Cardiac muscle cell (in vitro differentiated cells and primary cell): ENCODE measurements at regions not wholly inside any gene's neighbourhood (a gene's known extent, or its start where the extent isn't known, plus 50 kb on each side); places are given as distances from the start of the nearest gene placed in this dataset.
"Not testable (repeated sequence)": the region's sequence is repeated elsewhere in the genome, so short reads cannot be mapped to it uniquely, and the experiment has no call there.

ENCODE experiments used
- DNase-seq, 2 donors: peaks; one replicate each; pipeline versions ENCODE4 v3.0.0 to v3.0.0-alpha.2; 2010 to 2017; ENCODE audit warnings: low read depth in 1 of 2, low spot score in 1 of 2
- H3K27ac ChIP-seq: fragments of 200-600 bp; sonication (generic); 2 replicates; pipeline ENCODE4 v1.5.1; 2016
- H3K27me3 ChIP-seq: fragments of 200-600 bp; sonication (generic); 2 replicates; pipeline ENCODE4 v1.6.0; 2016; ENCODE audit warnings: control low read depth
- H3K36me3 ChIP-seq: fragments of 200-600 bp; sonication (generic); 2 replicates; pipeline ENCODE4 v1.5.1; 2016; ENCODE audit warnings: control low read depth
- H3K4me1 ChIP-seq: fragments of 200-600 bp; sonication (generic); 2 replicates; pipeline ENCODE4 v1.8.1; 2017; ENCODE audit warnings: low read depth, mild to moderate bottlenecking, mixed run types
- H3K4me3 ChIP-seq: fragments of 200-600 bp; sonication (generic); 2 replicates; pipeline ENCODE4 v1.5.1; 2016; ENCODE audit warnings: mild to moderate bottlenecking
- H3K9me3 ChIP-seq: fragments of 200-600 bp; sonication (generic); 2 replicates; pipeline ENCODE4 v1.5.1; 2017; ENCODE audit warnings: low read depth, mild to moderate bottlenecking, control low read depth
- CTCF ChIP-seq: IDR thresholded peaks from 2 replicates; pipeline ENCODE4 v1.5.1; 2012; ENCODE audit warnings: low read depth, mild to moderate bottlenecking, low read length

GRCh38 chr10:114713525-114714090, 55.5 kb upstream of the ABLIM1 start:
- H3K27ac ChIP-seq: peak overlapping the region; percentile 99

GRCh38 chr10:114714281-114714741, 56.2 kb upstream of the ABLIM1 start:
- Histone ChIP-seq H3K27me3 (no peaks in the 10 kb centered on the region), H3K4me3 (peak overlapping the region; percentile 2), H3K9me3 (no peaks in the 10 kb centered on the region), H3K4me1 (peaks cover 63% of the 10 kb centered on the region), H3K27ac (peak overlapping the region; percentile 99), H3K36me3 (no peaks in the 10 kb centered on the region)
- peak; percentile 82 to 95 for DNase-seq
- TF ChIP-seq CTCF: no peak

More at GRCh38 chr10:114713525-114714090, 55.5 kb upstream of the ABLIM1 start:
- no peaks in the 10 kb centered on the region for H3K27me3 ChIP-seq
- no peak overlapping the region for H3K4me3 ChIP-seq
- no peak for DNase-seq
- no peak for TF ChIP-seq CTCF
- H3K9me3 ChIP-seq: no peaks in the 10 kb centered on the region
- H3K4me1 ChIP-seq: peaks cover 57% of the 10 kb centered on the region
- H3K36me3 ChIP-seq: no peaks in the 10 kb centered on the region

GRCh38 chr10:114715171-114715670, 57.1 kb upstream of the ABLIM1 start:
- Histone ChIP-seq H3K27ac (peak overlapping the region; percentile 99), H3K4me3 (no peak overlapping the region)
- DNase-seq: peak in 1 of 2 donors; percentile 63

GRCh38 chr10:114716811-114717404, 58.8 kb upstream of the ABLIM1 start:
- Histone ChIP-seq H3K9me3 (no peaks in the 10 kb centered on the region), H3K36me3 (no peaks in the 10 kb centered on the region), H3K27me3 (no peaks in the 10 kb centered on the region), H3K4me3 (no peak overlapping the region), H3K27ac (peak overlapping the region; percentile 99), H3K4me1 (peaks cover 86% of the 10 kb centered on the region)
- TF ChIP-seq CTCF: no peak
- no peak for DNase-seq

More at GRCh38 chr10:114715171-114715670, 57.1 kb upstream of the ABLIM1 start:
- H3K36me3 ChIP-seq: no peaks in the 10 kb centered on the region
- H3K27me3 ChIP-seq: no peaks in the 10 kb centered on the region
- H3K4me1 ChIP-seq: peaks cover 70% of the 10 kb centered on the region
- H3K9me3 ChIP-seq: no peaks in the 10 kb centered on the region
- TF ChIP-seq CTCF: no peak

- peaks cover 90% of the 10 kb centered on the region for H3K4me1 ChIP-seq
- H3K27ac ChIP-seq: peak overlapping the region; percentile 96
- H3K27me3 ChIP-seq, DNase-seq, H3K9me3 ChIP-seq, H3K4me3 ChIP-seq, H3K36me3 ChIP-seq: not testable (repeated sequence)
Measured at GRCh38 chr10:114717881-114718280, 59.8 kb upstream of the ABLIM1 start.

GRCh38 chr10:114718374-114718773, 60.3 kb upstream of the ABLIM1 start:
- no peaks in the 10 kb centered on the region for H3K36me3 ChIP-seq
- peak overlapping the region; percentile 96 for H3K27ac ChIP-seq
- no peak for DNase-seq
- no peak overlapping the region for H3K4me3 ChIP-seq
- no peak for TF ChIP-seq CTCF
- H3K9me3 ChIP-seq: no peaks in the 10 kb centered on the region
- H3K4me1 ChIP-seq: peaks cover 90% of the 10 kb centered on the region
- no peaks in the 10 kb centered on the region for H3K27me3 ChIP-seq
